ENCODE measurements at regions not wholly inside any gene's neighbourhood (a gene's known extent, or its start where the extent isn't known, plus 50 kb on each side); places are given as distances from the start of the nearest gene placed in this dataset.
"Not testable (repeated sequence)": the region's sequence is repeated elsewhere in the genome, so short reads cannot be mapped to it uniquely, and the experiment has no call there.

DNA sequence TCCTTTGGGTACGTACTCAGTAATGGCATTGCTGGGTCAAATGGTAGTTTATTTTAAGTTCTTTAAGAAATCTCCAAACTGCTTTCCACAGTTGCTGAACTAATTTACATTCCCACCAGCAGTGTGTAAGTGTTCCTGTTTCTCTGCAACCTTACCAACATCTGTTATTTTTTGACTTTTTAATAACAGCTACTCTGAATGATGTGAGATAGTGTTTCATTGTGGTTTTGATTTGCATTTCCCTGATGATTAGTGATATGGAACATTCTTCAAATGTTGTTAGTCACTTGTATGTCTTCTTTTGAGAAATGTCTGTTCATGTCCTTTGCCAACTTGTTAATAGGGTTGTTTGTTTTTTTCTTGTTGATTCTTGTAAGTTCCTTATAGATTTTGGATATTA lies 558.9 kb downstream of the SH2D4B start:
- DNase-seq (ENCODE audit: low read depth in 2 of 3, low spot score in 1 of 3): no peak

DNA sequence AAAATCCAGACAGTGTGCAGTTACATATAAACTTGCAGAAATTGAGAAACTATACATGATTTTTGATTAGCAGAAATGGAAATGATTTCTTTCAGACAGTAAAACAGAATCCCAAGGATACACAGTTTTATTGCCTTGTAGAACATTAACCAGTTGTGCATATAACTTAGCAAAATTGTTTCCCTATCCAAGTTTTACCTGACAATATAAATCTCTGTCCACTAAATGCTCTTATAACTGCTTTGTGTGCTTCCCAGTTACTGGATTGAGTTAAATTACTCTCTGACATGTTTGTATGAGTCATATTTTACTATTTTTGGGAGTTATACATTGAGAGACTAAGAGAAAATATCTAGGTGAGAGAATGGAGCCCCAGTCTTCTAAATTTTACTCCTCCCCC lies 563.4 kb downstream of the SH2D4B start:
- DNase-seq (ENCODE audit: low read depth in 2 of 3, low spot score in 1 of 3): no peak

DNA sequence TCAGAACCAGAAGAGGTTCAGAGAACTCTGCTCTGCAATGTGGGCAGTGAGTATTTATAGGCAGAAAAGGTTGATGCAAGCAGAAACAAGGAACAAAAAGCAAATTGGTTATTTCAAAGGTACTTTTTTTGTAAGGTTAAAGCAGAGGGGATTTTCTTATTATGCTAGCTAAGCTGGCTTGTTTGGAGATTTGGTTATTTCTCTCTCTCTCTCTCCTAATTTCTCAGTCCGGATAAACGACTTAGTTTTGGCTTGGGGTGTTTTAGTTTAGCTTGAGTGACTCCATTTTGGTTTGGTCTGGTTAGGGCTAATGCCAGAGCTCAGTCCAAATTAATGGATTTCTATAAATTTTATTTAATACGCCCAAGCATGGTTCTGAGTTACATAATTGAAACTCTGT lies 566.8 kb downstream of the SH2D4B start:
- no peak for DNase-seq (ENCODE audit: low read depth in 2 of 3, low spot score in 1 of 3)

DNA sequence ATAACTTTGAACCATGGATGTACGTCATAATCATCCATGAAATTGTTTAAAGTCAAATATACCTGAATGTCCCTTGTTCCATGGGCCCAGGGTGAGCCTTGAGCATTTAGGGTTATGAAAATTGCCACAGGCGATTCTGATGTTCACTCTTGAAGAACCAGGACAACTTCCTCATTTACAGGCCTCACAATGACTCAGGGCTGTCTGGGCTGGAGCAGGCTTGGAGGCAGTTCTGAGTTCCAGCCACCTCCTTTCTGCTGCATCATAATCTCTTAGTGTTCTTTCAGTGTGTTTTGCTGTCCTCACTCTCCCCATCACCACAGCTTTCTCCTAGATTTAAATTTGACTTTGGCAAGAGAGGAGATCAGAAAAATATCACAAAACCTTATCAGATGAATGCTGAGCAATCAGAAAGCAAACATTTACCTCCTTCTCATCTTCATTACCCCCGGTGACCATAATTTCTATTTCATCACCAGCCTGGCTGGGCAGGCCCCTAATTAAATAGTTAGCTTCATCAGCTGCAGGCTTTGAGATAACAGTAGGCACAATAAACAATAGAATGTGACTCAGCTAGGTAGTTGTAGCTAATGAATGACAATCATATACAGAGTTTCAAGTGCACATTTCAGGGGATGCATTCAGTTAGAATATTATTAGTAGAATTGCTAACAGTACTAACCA lies 571.0 kb downstream of the SH2D4B start:
- no peak for DNase-seq (ENCODE audit: low read depth in 2 of 3, low spot score in 1 of 3)

DNA sequence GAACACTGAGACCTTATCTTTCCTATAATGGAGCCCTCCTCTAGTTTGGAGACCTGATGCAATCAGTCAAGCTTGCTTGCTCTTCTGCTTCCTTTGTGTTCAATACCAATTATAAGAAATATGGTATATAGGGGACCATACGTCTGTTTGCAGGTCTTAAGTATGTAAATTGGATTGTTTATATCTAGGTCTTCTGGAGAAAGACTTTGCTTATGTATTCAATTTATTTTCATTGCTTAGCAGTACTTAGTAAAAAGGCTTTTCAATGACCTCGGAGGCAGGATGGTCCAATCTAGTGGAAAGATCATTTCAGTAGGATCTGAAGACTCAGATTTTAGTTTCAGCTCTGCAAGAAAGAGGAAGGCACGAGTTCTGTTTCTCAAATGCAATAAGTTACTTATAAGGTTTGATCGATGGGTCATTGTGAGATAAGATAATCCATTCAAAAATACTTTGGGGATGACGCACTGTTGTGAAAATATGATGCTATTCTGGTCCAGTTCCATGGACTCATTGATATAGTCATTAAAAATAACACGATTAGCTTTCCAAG lies 571.6 kb downstream of the SH2D4B start:
- DNase-seq (ENCODE audit: low read depth in 2 of 3, low spot score in 1 of 3): no peak

DNA sequence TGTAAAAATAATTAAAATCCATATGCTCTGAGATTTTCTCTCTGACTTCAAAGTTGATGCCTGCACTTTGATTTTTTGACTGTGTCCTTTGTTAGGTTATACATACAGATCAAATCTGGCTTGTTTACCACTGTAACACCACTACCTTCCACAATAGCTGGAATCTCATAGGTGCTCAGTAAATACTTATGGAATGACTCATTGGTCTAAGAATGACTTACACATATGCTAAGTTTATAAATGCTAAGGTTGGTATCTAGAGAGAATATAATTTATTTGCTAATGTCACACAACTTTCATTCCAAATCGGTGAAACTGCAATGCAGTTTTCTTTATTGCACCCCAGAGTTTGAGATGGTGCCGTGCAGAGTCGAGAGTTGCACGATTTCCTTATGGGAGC lies 578.5 kb downstream of the SH2D4B start:
- DNase-seq (ENCODE audit: low read depth in 2 of 3, low spot score in 1 of 3): no peak

DNA sequence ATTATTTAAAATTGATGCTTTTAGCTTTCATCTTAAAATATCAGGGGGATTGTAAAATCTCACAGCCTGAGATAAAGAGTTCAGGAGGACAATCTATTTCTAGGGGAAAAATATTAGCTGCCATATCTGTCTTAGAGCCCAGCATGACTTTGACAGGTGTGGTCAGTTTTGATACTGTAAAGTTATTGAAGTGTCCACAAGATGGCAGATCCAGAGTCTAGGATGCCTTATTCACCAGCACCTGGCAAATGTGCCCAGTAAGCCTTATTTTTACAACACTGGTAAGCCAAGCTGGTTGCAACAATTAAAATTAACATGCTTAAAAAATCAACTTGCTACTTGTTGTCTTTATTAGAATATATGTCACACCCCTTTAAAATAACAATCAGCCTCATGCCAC lies 579.3 kb downstream of the SH2D4B start:
- no peak for DNase-seq (ENCODE audit: low read depth in 2 of 3, low spot score in 1 of 3)

DNA sequence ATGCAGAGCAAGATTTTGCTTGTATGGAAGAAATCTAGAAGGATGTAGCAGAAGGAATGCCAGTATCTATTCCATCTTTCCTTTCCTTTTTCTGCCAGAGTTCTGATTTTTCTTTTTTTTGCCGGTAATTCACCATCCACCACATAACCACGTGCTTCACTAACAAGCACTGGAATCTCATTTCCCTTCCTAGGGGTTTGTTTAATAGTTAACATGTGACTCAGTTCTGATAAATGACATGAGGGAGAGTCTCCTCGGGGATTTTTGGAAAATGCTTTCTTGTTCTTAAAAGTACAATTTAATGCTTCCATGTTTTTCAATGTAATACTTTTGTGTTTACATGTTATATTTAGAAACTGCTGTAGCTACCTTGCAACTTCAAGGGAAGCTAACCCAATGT lies 590.2 kb downstream of the SH2D4B start:
- no peak for DNase-seq (ENCODE audit: low read depth in 2 of 3, low spot score in 1 of 3)

DNA sequence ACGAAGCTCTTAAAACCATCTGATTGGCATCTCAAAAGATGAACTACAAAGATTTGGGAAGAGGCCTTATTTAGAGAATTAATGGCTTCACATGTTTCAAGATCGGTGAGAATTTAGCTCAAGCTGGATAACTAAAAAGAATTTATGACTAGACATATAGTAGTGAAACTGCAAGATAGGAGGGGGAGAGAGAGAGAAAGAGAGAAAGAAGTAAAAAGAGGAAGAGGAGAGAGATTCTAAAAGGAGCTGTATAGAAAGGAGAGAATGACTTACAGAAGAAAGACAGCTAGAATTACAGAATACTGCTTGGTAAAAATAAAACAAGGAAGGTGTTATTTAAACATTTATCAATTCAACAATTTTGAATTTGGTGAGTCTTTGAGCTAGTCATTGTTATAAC lies 592.3 kb downstream of the SH2D4B start:
- DNase-seq (ENCODE audit: low read depth in 2 of 3, low spot score in 1 of 3): no peak

DNA sequence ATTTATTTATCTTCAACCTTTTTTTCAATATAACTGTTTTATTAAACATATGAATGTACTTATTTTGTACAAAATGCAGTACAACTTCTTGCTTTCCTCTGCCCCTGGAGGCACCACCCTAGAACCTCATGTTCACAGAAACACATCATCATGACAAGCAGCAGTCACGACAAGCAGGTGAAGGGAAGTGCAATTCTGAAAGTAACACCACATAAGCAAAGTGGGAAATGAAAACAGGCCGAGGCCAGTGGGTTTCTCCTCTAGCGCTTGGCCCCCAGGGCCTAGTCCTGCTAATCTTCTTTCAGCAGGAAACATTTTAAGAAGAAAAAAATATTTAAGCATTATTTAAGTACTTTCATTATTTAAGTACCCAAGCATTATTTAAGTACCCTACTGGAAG lies 598.1 kb downstream of the SH2D4B start:
- no peak for DNase-seq (ENCODE audit: low read depth in 2 of 3, low spot score in 1 of 3)

DNA sequence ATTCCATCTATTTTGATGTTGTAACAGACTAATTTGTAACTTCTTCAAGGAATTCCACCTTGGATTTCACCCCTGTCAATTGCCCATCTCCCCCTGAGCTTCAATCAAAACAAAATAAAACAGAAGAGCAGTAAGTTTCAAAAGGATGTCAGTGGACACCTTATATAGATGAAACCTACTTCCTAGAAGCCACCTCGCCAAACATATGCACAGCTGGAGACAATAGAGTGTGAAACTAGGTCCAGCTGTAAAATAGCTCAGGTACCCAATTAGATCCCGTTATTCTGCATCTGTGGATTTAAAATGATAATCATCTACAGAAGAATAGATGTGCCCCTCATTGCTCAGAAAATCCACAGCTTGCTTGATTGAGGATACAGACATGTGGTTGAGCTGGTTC lies 598.6 kb downstream of the SH2D4B start:
- DNase-seq (ENCODE audit: low read depth in 2 of 3, low spot score in 1 of 3): no peak

DNA sequence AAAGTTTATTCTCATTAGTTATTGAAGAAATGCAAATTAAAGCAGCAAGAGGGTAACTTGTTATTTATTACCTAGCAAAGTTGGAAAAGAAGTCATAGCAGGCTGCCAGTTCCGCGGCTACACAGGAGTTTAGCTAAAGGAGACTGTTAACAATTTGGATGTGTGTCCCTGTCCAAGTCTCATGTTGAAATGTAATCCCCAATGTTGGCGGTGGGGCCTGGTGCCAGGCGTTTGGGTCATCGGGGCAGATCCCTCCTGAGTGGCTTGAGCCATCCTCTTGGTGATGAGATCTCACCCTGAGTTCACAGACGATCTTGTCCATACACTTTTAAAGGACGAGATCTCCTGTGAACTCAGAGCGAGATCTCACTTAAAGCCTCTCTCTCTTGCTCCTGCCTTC lies 608.3 kb downstream of the SH2D4B start:
- DNase-seq (ENCODE audit: low read depth in 2 of 3, low spot score in 1 of 3): no peak

DNA sequence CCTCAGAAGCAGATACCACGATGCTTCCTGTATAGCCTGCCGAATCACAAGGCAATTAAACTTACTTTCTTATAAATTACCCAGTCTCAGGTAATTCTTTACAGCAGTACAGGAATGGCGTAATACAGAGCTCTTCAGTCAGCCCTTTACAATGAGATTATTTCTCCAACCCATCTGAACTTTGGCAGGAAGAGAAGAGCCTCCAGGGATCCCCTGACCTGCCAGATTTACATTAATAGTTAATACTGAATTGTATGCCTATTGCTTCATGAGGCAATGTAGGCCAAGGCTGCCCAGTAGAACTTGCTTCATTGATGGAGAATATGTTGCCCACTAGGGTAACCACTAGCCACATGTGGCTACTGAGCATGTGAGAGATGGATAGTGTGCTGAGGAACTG lies 608.7 kb downstream of the SH2D4B start:
- DNase-seq (ENCODE audit: low read depth in 2 of 3, low spot score in 1 of 3): no peak

DNA sequence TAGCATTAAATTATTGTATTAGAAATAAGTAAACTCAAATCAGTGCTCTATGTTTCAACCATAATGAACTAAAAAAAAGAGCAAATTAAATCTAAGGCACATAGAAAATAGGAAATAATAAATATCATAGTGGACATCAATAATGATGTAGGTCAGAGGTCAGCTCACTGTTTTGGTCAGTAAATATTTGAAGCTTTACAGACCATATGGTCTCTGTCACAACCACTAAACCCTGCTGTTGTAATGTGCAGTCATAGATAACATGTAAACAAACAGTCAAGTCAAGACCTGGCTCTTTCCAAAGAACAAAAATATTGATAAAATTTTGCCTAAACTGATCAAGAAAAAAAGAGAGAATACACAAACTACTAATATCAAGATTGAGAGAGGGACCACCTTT lies 615.0 kb downstream of the SH2D4B start:
- DNase-seq (ENCODE audit: low read depth in 2 of 3, low spot score in 1 of 3): no peak

DNA sequence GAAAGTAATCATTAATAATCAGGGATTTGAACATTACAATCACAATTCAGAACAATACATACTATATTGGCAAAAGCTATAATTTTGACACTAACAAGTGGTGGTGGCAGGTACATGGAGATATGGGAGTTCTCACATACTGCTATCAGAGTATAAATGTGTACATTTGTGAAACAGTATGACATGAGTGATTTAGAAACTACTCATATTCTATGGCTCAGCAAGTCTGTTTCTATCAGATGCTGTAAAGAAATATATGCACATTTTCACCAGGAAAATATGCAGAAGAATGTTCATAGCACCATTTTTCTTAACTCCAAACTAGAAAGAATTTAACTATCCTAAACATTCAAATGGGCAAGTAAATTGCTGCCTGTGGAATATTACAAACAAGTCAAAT lies 620.0 kb downstream of the SH2D4B start:
- DNase-seq (ENCODE audit: low read depth in 2 of 3, low spot score in 1 of 3): no peak

DNA sequence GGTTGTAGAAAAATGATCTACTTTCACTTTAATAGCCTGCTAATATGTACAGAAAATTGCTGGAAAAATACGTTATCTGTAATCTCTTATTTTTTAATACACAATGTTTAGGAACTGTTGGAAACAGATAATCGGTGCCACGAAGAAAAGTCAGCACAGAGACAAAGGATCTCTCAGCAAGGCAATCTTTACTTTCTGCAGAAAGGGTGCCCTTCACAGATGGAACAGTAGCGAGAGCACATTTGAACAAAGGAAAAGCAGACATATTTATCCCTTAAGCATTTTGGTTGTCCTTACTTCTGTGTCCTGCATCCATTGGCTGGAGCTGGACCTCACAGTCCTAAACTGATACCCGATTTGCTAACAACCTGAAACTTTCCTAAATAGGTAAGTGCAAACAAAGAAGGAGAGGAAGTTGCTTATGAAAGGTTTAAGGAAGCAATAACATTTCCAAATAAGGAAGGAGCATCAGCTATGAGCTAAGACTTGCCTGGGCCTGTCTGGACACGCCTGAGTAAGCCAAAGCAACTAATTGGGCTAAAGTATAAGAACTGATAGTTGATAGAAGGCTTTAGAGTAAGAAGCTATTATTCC lies 640.0 kb downstream of the SH2D4B start:
- DNase-seq (ENCODE audit: low read depth in 2 of 3, low spot score in 1 of 3): no peak

DNA sequence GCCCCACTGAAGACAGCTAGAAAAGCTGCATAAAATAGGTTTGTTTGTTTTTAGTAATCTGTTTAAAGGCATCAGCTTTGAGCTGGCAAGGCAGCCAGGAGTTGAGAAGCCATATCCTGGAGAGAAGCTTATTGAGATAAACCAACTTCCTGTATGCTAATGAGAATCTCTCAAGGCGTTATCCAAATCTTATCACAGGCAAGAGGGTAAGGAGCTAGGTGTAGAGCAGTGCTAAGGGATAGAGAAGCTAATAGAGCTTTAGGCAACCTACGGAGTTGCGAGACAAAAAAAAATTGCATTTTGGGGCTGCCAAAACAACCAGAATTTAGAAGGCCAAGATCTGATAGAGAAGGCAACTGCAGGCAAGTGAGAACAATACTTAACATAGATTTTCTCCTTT lies 641.6 kb downstream of the SH2D4B start:
- no peak for DNase-seq (ENCODE audit: low read depth in 2 of 3, low spot score in 1 of 3)

DNA sequence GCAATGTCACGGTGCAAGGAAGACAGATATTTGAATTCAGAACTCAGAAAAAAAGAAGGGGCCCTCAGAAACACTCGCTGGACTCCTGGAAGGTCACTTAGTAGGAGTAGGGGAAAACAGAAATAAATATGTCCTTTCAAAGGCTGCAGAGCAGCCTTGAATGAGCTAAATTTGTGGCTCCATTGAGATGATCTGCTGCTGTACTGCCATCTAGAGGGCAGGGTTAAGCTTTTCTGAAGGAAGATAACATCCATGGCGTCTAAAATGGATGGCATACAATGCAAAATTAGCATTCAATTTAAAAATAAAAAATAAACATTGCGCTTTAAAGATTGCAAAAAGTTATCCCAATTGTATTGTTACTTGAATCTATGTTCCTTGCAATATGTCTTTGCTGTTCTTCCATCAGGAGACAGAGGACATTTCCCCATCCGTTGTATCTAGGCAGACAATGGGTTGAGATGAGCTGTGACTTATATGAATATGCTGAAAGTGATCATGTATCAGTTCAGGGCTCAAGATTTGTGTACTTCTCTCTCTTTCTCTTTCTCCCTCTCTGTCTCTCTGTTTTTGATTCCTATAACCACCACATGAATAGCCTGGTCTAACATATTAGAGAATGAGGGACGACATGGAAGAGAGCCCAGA lies 642.2 kb downstream of the SH2D4B start:
- no peak for DNase-seq (ENCODE audit: low read depth in 2 of 3, low spot score in 1 of 3)

DNA sequence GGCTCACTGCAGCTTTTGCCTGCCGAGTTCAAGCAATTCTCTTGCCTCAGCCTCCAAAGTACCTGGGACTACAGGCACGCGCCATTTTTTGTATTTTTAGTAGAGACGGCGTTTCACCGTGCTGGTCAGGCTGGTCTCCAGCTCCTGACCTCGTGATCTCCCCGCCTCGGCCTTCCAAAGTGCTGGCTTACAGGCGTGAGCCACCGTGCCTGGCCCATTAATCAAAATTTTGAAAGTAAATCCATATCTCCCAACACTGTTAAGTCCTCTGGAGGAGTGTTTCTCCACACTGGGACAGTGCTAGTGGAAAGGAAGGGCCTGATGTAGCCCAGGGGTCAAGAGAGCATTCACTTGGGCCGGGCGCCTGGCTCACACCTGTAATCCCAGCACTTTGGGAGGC lies 644.6 kb downstream of the SH2D4B start:
- DNase-seq (ENCODE audit: low read depth in 2 of 3, low spot score in 1 of 3): no peak

DNA sequence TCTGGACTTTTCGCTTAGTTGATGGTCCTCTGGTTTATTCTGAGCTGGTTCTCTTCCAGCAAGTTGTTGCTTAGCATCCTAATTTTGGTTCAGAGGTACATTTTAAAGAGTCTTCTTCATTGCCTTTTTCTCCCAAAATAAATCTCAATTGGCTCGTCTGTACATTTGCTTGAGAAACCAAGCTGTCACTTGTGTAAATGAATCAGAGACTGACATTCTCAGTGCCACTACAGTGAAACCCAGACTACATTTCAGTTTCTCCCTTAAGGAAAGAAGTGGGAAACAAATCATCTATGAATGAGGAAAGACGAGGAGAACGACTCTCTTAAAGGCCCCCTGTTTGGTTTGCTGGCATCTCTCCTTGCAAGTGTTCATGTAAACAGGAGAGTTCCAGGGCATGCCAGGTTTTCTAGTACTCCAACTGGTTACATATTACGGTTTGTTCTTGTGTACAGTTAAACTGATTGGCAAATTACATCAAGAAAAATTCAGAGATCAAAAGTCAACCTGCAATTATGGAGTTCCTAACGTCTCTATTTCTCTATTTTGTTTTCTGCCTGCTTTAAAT lies 654.6 kb downstream of the SH2D4B start:
- no peak for DNase-seq (ENCODE audit: low read depth in 2 of 3, low spot score in 1 of 3)

DNA sequence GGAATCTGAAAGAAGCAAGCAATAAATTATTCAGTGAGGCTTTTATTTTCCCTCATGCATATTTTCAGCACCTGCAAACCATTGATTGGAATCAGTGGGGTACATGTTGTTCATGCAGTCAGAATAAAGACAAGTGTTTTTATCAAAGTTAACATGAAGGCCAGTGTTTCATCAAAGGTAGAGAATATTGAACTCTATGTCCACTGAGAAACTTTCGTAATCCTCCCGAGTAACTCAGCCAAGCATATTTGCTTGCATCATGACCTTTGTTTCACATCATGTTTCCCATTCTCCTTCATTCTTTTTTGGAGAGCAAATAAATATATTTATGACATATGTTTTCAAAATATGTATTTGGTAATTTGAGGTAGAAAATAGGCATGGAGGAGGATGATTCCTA lies 663.1 kb downstream of the SH2D4B start:
- DNase-seq (ENCODE audit: low read depth in 2 of 3, low spot score in 1 of 3): no peak

DNA sequence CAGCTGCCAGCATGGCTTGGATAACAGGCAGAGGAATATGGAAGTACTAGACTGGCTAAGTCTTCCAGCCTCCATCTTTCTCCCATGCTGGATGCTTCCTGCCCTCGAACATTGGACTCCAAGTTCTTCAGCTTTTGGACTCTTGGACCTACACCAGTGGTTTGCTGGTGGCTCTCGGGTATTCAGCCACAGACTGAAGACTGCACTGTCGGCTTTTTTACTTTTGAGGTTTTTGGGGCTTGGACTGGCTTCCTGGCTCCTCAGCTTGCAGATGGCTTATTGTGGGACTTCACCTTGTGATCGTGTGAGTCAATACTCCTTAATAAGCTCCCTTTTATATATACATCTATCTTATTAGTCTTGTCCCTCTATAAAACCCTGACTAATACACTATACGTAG lies 667.6 kb upstream of the NRG3 start:
- DNase-seq (ENCODE audit: low read depth in 2 of 3, low spot score in 1 of 3): not testable (repeated sequence)
